Ovary (tissue), 7 donors: ENCODE measurements at regions not wholly inside any gene's neighbourhood (a gene's known extent, or its start where the extent isn't known, plus 50 kb on each side); places are given as distances from the start of the nearest gene placed in this dataset.

Source experiments
- DNase-seq, 5 donors: peaks; one replicate each; pipeline ENCODE4 v3.0.0-alpha.2; 2019 to 2020
- H3K27ac ChIP-seq, 2 donors: fragments of 200-600 bp; one replicate each; pipeline versions ENCODE4 v1.5.1 to v1.8.0; 2019 to 2022
- H3K27me3 ChIP-seq: fragments of 200-600 bp; one replicate; pipeline ENCODE4 v1.8.0; 2022
- H3K36me3 ChIP-seq: fragments of 200-600 bp; sonication (generic); one replicate; pipeline ENCODE4 v1.5.1; 2019
- H3K4me1 ChIP-seq: one replicate; pipeline ENCODE4 v1.8.1; 2013; ENCODE audit warnings: mild to moderate bottlenecking, moderate library complexity; ENCODE audit not compliant: insufficient read depth
- H3K4me3 ChIP-seq: fragments of 200-600 bp; sonication (generic); one replicate; pipeline ENCODE4 v1.5.1; 2017
- H3K9me3 ChIP-seq, 2 donors: fragments of 200-600 bp in 1 of 2; sonication (generic) in 1 of 2; one replicate each; pipeline versions ENCODE4 v1.5.1 to v1.8.1; 2013 to 2019; ENCODE audit warnings: mild to moderate bottlenecking in 1 of 2, moderate library complexity in 1 of 2
- EP300 ChIP-seq: sonication (generic); formaldehyde crosslinking; IDR thresholded peaks from one replicate; pipeline ENCODE4 v1.6.1; 2017; ENCODE audit warnings: antibody characterized with exemption
- POLR2A ChIP-seq: fragments of 450-650 bp; IDR thresholded peaks from one replicate; pipeline ENCODE4 v1.6.1; 2017; ENCODE audit warnings: antibody characterized with exemption, mild to moderate bottlenecking, moderate library complexity
- WGBS, 3 donors: extraction: QIAGEN DNeasy Blood & Tissue Kit in 1 of 3; methylation state at CpG; one replicate each; pipeline versions ENCODE4 v1.1.5 to v1.1.7; 2013 to 2017; 5-methylcytosine and 5-hydroxymethylcytosine counted together
- intact Hi-C, 4 donors: fragments of 100-400 bp; cut with DNase I; formaldehyde crosslinking; loops; one replicate each; pipeline versions ENCODE4 v1.11.0 to v1.15.1; 2022 to 2023
- TF ChIP-seq, protein P1 (sequence below), 3 donors: fragments of 450-650 bp in 2 of 3; fragments of 200-600 bp in 1 of 3; IDR thresholded peaks; one replicate each; pipeline versions ENCODE4 v1.5.1 to v1.8.0; 2016 to 2022; ENCODE audit warnings: antibody characterized with exemption in 3 of 3, mild to moderate bottlenecking in 1 of 3
- donor health status: DM: no; HTN: no; CAD: no; lungs with moderate emphysema.
- donor health status: DM: no; HTN: no; CAD: no.
- donor health status: Bipolar disorder and iron deficiency.
- donor health status: DM: no; HTN: no; CAD: no.
- donor health status: DM: yes; HTN: yes; CAD: no.

DNA sequence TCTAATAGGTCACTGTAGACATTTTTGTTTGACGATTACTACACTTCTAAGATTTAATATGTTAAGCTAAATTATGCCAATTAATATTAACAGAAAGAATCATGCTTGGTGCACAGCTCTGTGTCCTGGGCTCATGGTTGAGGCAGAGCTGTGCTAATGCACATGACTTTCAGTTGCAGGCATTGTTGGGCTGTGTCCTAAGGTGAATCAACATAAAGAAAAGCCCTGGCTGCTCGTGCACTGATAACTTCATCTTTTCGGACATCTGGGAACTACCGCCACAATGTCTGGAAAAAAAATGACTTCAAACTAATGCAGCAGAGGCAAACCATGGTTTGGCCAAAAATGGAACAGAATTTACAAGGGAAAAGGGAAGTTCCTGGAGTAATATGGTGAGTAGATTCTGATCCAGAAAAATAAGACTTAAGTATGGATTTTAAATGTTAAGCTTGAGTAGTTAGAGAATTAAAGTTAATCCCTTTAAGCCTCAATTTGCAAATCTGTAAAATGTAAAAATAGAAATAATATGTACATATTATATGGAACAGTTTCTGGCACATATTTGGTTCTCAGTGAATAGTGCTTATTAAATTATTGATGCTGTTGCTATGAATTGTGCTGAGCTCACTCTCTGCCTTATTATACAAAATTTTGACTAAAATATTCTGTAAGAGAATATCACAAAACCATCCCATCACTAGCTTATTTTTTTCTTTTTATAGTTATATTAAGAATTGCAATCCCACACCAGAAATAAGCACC lies 186.1 kb downstream of the BRINP2 start:
- no peaks in the 10 kb centered on the region for H3K27me3 ChIP-seq
- H3K4me1 ChIP-seq: no peaks in the 10 kb centered on the region
- 72 to 85% (median 75%) methylated on average over 4 of the region's 4 CpGs for WGBS, 3 donors
- TF ChIP-seq, protein P1, sequence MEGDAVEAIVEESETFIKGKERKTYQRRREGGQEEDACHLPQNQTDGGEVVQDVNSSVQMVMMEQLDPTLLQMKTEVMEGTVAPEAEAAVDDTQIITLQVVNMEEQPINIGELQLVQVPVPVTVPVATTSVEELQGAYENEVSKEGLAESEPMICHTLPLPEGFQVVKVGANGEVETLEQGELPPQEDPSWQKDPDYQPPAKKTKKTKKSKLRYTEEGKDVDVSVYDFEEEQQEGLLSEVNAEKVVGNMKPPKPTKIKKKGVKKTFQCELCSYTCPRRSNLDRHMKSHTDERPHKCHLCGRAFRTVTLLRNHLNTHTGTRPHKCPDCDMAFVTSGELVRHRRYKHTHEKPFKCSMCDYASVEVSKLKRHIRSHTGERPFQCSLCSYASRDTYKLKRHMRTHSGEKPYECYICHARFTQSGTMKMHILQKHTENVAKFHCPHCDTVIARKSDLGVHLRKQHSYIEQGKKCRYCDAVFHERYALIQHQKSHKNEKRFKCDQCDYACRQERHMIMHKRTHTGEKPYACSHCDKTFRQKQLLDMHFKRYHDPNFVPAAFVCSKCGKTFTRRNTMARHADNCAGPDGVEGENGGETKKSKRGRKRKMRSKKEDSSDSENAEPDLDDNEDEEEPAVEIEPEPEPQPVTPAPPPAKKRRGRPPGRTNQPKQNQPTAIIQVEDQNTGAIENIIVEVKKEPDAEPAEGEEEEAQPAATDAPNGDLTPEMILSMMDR (IDR thresholded peaks at IDR 0.05): no peak
- TF ChIP-seq POLR2A (no peak), EP300 (no peak)
- intact Hi-C loops: no loop called here
- H3K4me3 ChIP-seq: no peak overlapping the region
- no peaks in the 10 kb centered on the region for H3K36me3 ChIP-seq
- H3K9me3 ChIP-seq: no peaks in the 10 kb centered on the region
- no peak for DNase-seq
- H3K27ac ChIP-seq: no peak overlapping the region

DNA sequence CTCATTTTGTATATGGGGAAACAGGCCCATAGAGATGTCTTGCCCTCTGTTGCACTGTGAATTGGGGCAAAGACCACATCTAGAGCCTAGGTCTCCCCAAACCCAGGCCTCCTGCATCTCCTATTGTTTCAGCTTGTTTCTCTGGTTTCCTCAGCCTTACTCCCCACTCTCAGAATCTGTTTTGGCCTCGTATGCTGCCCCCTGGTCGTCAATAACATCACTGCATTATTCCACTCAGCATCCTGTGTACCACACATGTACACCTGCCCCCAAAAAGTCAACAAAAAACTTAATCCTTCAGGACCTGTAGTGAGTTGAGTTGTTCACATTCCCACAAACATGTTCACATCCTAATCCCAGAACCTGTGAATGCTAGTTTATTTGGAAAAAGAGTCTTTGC lies 184.8 kb downstream of the BRINP2 start:
- Histone ChIP-seq H3K27ac (no peak overlapping the region), H3K4me1 (no peaks in the 10 kb centered on the region), H3K4me3 (no peak overlapping the region), H3K9me3 (no peaks in the 10 kb centered on the region), H3K27me3 (no peaks in the 10 kb centered on the region), H3K36me3 (no peaks in the 10 kb centered on the region)
- intact Hi-C loops: no loop called here
- no peak for DNase-seq
- TF ChIP-seq, protein P1 (IDR thresholded peaks at IDR 0.05): no peak
- TF ChIP-seq EP300 (no peak), POLR2A (no peak)
- WGBS, 3 donors: 18 to 28% (median 26%) methylated on average over 2 of the region's 2 CpGs

DNA sequence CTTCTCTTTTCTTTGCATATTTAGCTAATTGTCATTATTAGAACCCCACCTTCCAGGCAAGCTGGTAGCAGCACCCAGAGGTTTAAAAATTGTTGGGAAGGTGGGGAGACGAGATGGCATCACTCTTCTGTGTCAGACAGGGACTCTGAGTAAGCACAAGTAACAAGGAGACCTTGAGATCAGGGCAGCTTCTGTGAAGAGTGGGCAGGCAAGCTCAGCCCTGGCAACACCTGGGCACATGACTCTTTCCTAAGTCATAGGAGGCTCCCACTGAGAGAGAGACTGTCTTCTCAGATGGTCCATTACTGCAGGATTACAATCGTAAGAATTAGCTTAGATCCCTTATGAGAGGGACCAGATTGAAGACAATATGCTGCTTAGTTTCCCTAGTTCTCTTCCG lies 183.5 kb downstream of the BRINP2 start:
- WGBS, 3 donors: 69 to 78% (median 75%) methylated on average over 3 of the region's 3 CpGs
- no peaks in the 10 kb centered on the region for H3K27me3 ChIP-seq
- intact Hi-C loops: no loop called here

DNA sequence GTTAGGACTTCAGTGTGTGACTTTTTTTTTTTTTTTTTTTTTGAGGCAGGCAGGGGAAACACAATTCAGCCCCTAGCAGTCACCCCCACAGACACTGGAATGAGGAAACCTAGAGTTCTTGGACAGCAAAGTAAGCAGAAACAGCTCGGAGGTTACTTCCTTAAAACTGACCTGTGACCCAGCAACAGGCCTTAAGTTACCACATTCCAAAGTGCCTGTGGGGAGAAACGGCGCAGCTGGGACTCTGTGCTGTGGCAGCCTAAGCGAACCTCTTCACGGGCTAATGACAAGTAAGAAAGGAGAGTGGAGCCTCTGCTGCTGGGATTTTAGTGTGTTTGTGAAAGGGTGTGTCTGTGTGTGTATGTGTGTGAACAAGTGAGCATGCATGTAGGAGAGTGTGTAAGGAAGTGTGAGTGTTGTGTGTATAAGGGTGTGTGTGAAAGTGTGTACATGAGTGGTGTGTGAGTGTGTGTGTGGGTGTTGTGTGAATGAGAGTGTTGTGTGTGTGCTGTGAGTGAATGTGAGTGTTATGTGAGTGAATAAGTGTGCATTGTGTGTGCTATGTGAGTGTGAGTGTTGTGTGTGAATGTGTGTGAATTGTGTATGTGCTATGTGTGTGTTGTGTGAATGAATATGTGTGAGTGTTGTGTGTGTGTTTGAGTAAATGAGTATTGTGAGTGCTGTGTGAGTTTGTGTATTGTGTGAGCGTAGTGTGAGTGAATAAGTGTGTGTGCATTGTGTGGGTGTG lies 180.8 kb downstream of the BRINP2 start:
- H3K27ac ChIP-seq: no peak overlapping the region
- no peak for DNase-seq

More for the DNA sequence above, 183.5 kb downstream of the BRINP2 start:
- Histone ChIP-seq H3K27ac (no peak overlapping the region), H3K4me1 (no peaks in the 10 kb centered on the region), H3K4me3 (no peak overlapping the region), H3K36me3 (no peaks in the 10 kb centered on the region), H3K9me3 (no peaks in the 10 kb centered on the region)
- TF ChIP-seq POLR2A (no peak), EP300 (no peak)
- TF ChIP-seq, protein P1 (IDR thresholded peaks at IDR 0.05): no peak
- no peak for DNase-seq

More for the DNA sequence above, 180.8 kb downstream of the BRINP2 start:
- TF ChIP-seq, protein P1 (IDR thresholded peaks at IDR 0.05): no peak
- TF ChIP-seq EP300 (no peak), POLR2A (no peak)
- 40 to 50% (median 41%) methylated on average over 6 of the region's 6 CpGs for WGBS, 3 donors
- no peaks in the 10 kb centered on the region for H3K9me3 ChIP-seq
- H3K27me3 ChIP-seq: no peaks in the 10 kb centered on the region
- intact Hi-C loops: no loop called here
- no peaks in the 10 kb centered on the region for H3K36me3 ChIP-seq
- H3K4me3 ChIP-seq: no peak overlapping the region
- H3K4me1 ChIP-seq: no peaks in the 10 kb centered on the region
